Loucy (cell line): ENCODE measurements at regions not wholly inside any gene's neighbourhood (a gene's known extent, or its start where the extent isn't known, plus 50 kb on each side); places are given as distances from the start of the nearest gene placed in this dataset.

Experiments
- H2AFZ ChIP-seq: fragments of 200-600 bp; sonication (generic); 2 replicates; pipeline ENCODE4 v1.6.0; 2016; ENCODE audit warnings: antibody characterized with exemption, mild to moderate bottlenecking, low read length, moderate library complexity
- H3F3A ChIP-seq: fragments of 200-600 bp; 2 replicates; pipeline ENCODE4 v1.6.0; 2016; ENCODE audit warnings: antibody characterized with exemption, low read depth, mild to moderate bottlenecking
- H3K27me3 ChIP-seq: fragments of 200-600 bp; sonication (generic); 2 replicates; pipeline ENCODE4 v1.6.1; 2014; ENCODE audit warnings: low read length, mild to moderate bottlenecking; ENCODE audit not compliant: insufficient read depth, poor library complexity, severe bottlenecking
- H3K36me3 ChIP-seq: fragments of 200-600 bp; sonication (generic); 2 replicates; pipeline ENCODE4 v1.6.1; 2016; ENCODE audit warnings: low read length; ENCODE audit not compliant: insufficient read depth
- H3K4me1 ChIP-seq: fragments of 200-600 bp; sonication (generic); 2 replicates; pipeline ENCODE4 v1.5.1; 2014; ENCODE audit warnings: low read length, mild to moderate bottlenecking; ENCODE audit not compliant: insufficient read depth, poor library complexity, severe bottlenecking
- H3K4me2 ChIP-seq: fragments of 200-600 bp; sonication (generic); 2 replicates; pipeline ENCODE4 v1.6.0; 2014; ENCODE audit warnings: antibody characterized with exemption, low read length, low read depth, mild to moderate bottlenecking; ENCODE audit not compliant: poor library complexity, severe bottlenecking
- H3K4me3 ChIP-seq: fragments of 200-600 bp; sonication (generic); 2 replicates; pipeline ENCODE4 v1.5.1; 2014; ENCODE audit warnings: low read length, mild to moderate bottlenecking, mixed read lengths; ENCODE audit not compliant: poor library complexity, severe bottlenecking
- H3K79me2 ChIP-seq: fragments of 200-600 bp; sonication (generic); 2 replicates; pipeline ENCODE4 v1.6.1; 2014; ENCODE audit warnings: low read length; ENCODE audit not compliant: insufficient read depth
- H3K9ac ChIP-seq: fragments of 200-600 bp; sonication (generic); 2 replicates; pipeline ENCODE4 v1.6.0; 2014; ENCODE audit warnings: mild to moderate bottlenecking, low read depth, low read length, moderate library complexity; ENCODE audit not compliant: poor library complexity, severe bottlenecking
- H3K9me2 ChIP-seq: fragments of 200-600 bp; sonication (generic); replicated peaks from 2 replicates; pipeline ENCODE4 v1.6.1; 2016; ENCODE audit warnings: low read depth, low read length, mixed read lengths
- H3K9me3 ChIP-seq: fragments of 200-600 bp; sonication (generic); 2 replicates; pipeline ENCODE4 v1.6.1; 2014; ENCODE audit warnings: mild to moderate bottlenecking, antibody characterized with exemption, low read length, low read depth; ENCODE audit not compliant: insufficient read depth
- H4K20me1 ChIP-seq: fragments of 200-600 bp; sonication (generic); 2 replicates; pipeline ENCODE4 v1.6.0; 2014; ENCODE audit warnings: antibody characterized with exemption, low read length, mild to moderate bottlenecking; ENCODE audit not compliant: insufficient read depth, poor library complexity, severe bottlenecking
- EZH2phosphoT487 ChIP-seq: fragments of 200-600 bp; IDR thresholded peaks from 2 replicates; pipeline ENCODE4 v1.6.1; 2018; ENCODE audit warnings: antibody characterized with exemption, mild to moderate bottlenecking, moderate library complexity, borderline replicate concordance
- TF ChIP-seq, protein P1 (sequence below): fragments of 200-600 bp; sonication (generic); conservative IDR thresholded peaks from 2 replicates; pipeline ENCODE4 v1.5.1; 2014; ENCODE audit warnings: mild to moderate bottlenecking, antibody characterized with exemption, low read length

DNA sequence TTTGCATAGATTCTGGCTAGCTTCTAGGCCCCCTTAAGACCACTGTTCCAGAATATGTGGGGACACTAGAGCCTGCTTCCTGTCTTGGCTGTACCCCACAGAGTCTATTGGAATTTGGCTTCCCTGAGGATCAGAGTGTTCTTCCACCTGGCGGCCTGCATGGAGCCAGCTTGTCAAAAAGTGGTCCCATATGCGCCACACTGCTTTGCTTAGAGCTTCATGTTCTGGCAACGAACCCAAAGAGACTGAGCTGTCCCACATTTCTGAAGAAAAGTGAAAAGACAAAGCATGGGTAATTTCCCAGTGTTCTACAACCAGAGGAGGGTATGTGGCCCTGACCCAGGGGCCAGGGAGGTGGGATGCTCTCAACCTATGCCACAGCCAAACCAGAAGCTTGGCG, 52.7 kb upstream of the FZD7 start:
- no peaks in the 10 kb centered on the region for H3K9me3 ChIP-seq
- TF ChIP-seq, protein P1, sequence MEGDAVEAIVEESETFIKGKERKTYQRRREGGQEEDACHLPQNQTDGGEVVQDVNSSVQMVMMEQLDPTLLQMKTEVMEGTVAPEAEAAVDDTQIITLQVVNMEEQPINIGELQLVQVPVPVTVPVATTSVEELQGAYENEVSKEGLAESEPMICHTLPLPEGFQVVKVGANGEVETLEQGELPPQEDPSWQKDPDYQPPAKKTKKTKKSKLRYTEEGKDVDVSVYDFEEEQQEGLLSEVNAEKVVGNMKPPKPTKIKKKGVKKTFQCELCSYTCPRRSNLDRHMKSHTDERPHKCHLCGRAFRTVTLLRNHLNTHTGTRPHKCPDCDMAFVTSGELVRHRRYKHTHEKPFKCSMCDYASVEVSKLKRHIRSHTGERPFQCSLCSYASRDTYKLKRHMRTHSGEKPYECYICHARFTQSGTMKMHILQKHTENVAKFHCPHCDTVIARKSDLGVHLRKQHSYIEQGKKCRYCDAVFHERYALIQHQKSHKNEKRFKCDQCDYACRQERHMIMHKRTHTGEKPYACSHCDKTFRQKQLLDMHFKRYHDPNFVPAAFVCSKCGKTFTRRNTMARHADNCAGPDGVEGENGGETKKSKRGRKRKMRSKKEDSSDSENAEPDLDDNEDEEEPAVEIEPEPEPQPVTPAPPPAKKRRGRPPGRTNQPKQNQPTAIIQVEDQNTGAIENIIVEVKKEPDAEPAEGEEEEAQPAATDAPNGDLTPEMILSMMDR: no peak
- TF ChIP-seq EZH2phosphoT487: no peak
- no peak overlapping the region for H3K9ac ChIP-seq
- H3K36me3 ChIP-seq: no peaks in the 10 kb centered on the region
- H3K4me1 ChIP-seq: no peaks in the 10 kb centered on the region
- H3K4me3 ChIP-seq: no peak overlapping the region
- no peak overlapping the region for H3K4me2 ChIP-seq
- H3K79me2 ChIP-seq: no peaks in the 10 kb centered on the region
- no peaks in the 10 kb centered on the region for H3K9me2 ChIP-seq
- no peaks in the 10 kb centered on the region for H3K27me3 ChIP-seq
- H2AFZ ChIP-seq: no peak overlapping the region
- H4K20me1 ChIP-seq: no peaks in the 10 kb centered on the region
- H3F3A ChIP-seq: no peaks in the 10 kb centered on the region

DNA sequence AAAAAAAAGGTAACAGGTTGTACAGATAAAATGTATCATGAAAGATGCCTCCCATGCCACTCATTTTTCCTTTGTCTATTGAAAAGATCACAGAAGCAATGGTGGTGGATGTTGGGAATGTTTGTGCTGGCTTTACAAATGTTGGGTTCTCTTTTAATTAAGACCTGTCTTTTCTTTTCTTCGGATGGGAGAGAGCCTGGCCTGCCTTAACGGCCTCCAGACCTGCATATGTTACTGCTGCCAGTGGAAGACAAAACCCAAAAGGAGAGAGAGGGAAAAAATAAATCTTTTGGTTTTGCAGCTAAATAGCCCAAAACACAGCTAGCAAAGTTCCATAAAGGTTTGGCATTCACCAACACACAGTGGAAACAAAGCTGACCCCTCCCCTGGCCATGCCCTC, 50.5 kb upstream of the FZD7 start:
- Histone ChIP-seq H3K9me3 (no peaks in the 10 kb centered on the region), H3K4me3 (no peak overlapping the region), H3K9me2 (no peaks in the 10 kb centered on the region), H2AFZ (no peak overlapping the region), H3K4me1 (no peaks in the 10 kb centered on the region), H3K79me2 (no peaks in the 10 kb centered on the region), H3K4me2 (no peak overlapping the region), H3K9ac (no peak overlapping the region), H3K27me3 (no peaks in the 10 kb centered on the region), H3K36me3 (no peaks in the 10 kb centered on the region), H3F3A (no peaks in the 10 kb centered on the region), H4K20me1 (no peaks in the 10 kb centered on the region)
- TF ChIP-seq, protein P1: no peak
- TF ChIP-seq EZH2phosphoT487: no peak

DNA sequence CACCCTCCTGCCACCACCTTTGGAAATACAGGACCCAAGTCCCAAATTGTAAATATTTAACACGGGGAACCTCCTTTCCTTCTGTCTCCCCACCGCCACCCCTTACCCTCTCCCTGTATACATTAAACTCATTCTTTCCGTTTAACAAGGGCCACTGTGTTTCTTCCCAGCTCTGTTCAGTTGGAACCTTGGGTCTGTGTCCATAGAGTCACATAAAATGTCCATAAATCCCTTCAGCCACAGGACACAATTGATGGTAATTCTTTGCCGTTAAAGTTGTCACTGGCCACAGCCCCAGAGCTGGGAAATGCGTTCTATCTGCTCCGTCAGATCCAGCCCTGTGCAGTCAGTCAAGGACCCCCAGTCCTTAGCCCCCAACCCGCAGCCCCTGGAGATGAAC, 49.9 kb upstream of the FZD7 start:
- Histone ChIP-seq H3K27me3 (no peaks in the 10 kb centered on the region), H3K9me2 (no peaks in the 10 kb centered on the region), H2AFZ (no peak overlapping the region), H3K36me3 (no peaks in the 10 kb centered on the region), H3K79me2 (no peaks in the 10 kb centered on the region), H3K4me3 (no peak overlapping the region), H3K9ac (no peak overlapping the region), H3K9me3 (no peaks in the 10 kb centered on the region), H3F3A (no peaks in the 10 kb centered on the region), H4K20me1 (no peaks in the 10 kb centered on the region), H3K4me1 (no peaks in the 10 kb centered on the region), H3K4me2 (no peak overlapping the region)
- TF ChIP-seq EZH2phosphoT487: no peak
- TF ChIP-seq, protein P1: no peak
